OCI-LY7 (cell line): ENCODE measurements at regions not wholly inside any gene's neighbourhood (a gene's known extent, or its start where the extent isn't known, plus 50 kb on each side); places are given as distances from the start of the nearest gene placed in this dataset.

Experiments used
- CTCF ChIP-seq: fragments of 200-600 bp; sonication (generic); conservative IDR thresholded peaks from 2 replicates; pipeline ENCODE4 v1.5.1; 2014; ENCODE audit warnings: mild to moderate bottlenecking, antibody characterized with exemption, low read length, moderate library complexity, mixed read lengths
- EZH2phosphoT487 ChIP-seq: fragments of 200-600 bp; sonication (generic); IDR thresholded peaks from 2 replicates; pipeline ENCODE4 v1.6.1; 2018; ENCODE audit warnings: low read depth, borderline replicate concordance, mild to moderate bottlenecking, mixed run types, antibody characterized with exemption, low read length, moderate library complexity, mixed read lengths

- TF ChIP-seq CTCF, result no peak
- no peak for TF ChIP-seq EZH2phosphoT487
Observed at GRCh38 chrX:149079805-149080406, 425.2 kb downstream of the IDS start.
